GM12878 (cell line): ENCODE measurements at regions not wholly inside any gene's neighbourhood (a gene's known extent, or its start where the extent isn't known, plus 50 kb on each side); places are given as distances from the start of the nearest gene placed in this dataset.

Experiments
- ATAC-seq: fragments of 200-7000 bp; cut with Tn5 transposase; 3 replicates; pipeline ENCODE4 v1.9.1; 2020; ENCODE audit warnings: mild to moderate bottlenecking, moderate library complexity
- BruUV-seq: library from RNA; stranded (reverse); fragments of 400-500 nt; replicated peaks from 2 replicates; lab custom pipeline; 2021; lab: Mats Ljungman, UMichigan
- CTCF ChIA-PET: fragments of 300-600 bp; sonication (Branson Sonifier 250); formaldehyde crosslinking; extraction: SDS; loops from one replicate; lab custom pipeline; 2021; ENCODE audit warnings: inconsistent platforms; lab: Yijun Ruan, JAX
- POLR2A ChIA-PET: fragments of 350-600 bp; formaldehyde crosslinking; extraction: SDS; loops from one replicate; lab custom pipeline; 2021; ENCODE audit warnings: inconsistent platforms; lab: Charles Lee
- RAD21 ChIA-PET: fragments of 300-600 bp; sonication (Branson Sonifier 250); formaldehyde crosslinking; loops from one replicate; lab custom pipeline; 2023; ENCODE audit warnings: antibody characterized with exemption; ENCODE audit not compliant: unreplicated experiment; lab: Charles Lee
- SMC1A ChIA-PET: fragments of 300-600 bp; sonication (Branson Sonifier 250); formaldehyde crosslinking; loops from one replicate; lab custom pipeline; 2023; ENCODE audit not compliant: unreplicated experiment, uncharacterized antibody; lab: Charles Lee
- DNase-seq: peaks from one replicate; pipeline ENCODE4 v3.0.0-alpha.2; 2011; ENCODE audit warnings: low read depth, low spot score
- FAIRE-seq: peaks from 3 replicates; lab custom pipeline; 2011; peaks lifted over from hg19 to GRCh38; lab: Jason Lieb, UNC
- H2AFZ ChIP-seq: 2 replicates; pipeline ENCODE4 v1.6.0; 2011; ENCODE audit warnings: low read depth, low read length, control low read depth; ENCODE audit not compliant: control insufficient read depth
- H3K27ac ChIP-seq: 2 replicates; pipeline ENCODE4 v1.5.1; 2011; ENCODE audit warnings: control low read depth; ENCODE audit not compliant: control insufficient read depth, insufficient read depth
- H3K27me3 ChIP-seq, 2 experiments: replicated peaks in 1 of 2; 2 replicates each; pipeline versions ENCODE4 v1.6.0 to v1.6.1; 2011; ENCODE audit warnings: low read length in 1 of 2; ENCODE audit not compliant: control insufficient read depth in 2 of 2, insufficient read depth in 2 of 2
- H3K36me3 ChIP-seq, 2 experiments: 2 replicates each; pipeline ENCODE4 v1.5.1; 2011; ENCODE audit warnings: low read length in 1 of 2; ENCODE audit not compliant: control insufficient read depth in 2 of 2, insufficient read depth in 2 of 2
- H3K4me1 ChIP-seq: 2 replicates; pipeline ENCODE4 v1.6.1; 2011; ENCODE audit warnings: mild to moderate bottlenecking, low read length, moderate library complexity, mixed read lengths; ENCODE audit not compliant: control insufficient read depth, insufficient read depth
- H3K4me2 ChIP-seq: 2 replicates; pipeline ENCODE4 v1.6.0; 2011; ENCODE audit warnings: control low read depth; ENCODE audit not compliant: control insufficient read depth, insufficient read depth
- H3K4me3 ChIP-seq: fragments of 200-600 bp; sonication (generic); 2 replicates; pipeline ENCODE4 v1.5.1; 2016
- H3K79me2 ChIP-seq: 2 replicates; pipeline ENCODE4 v1.6.0; 2011; ENCODE audit warnings: low read length; ENCODE audit not compliant: control insufficient read depth, insufficient read depth
- H3K9ac ChIP-seq: 2 replicates; pipeline ENCODE4 v1.8.0; 2011; ENCODE audit warnings: low read length, control low read depth, mixed read lengths; ENCODE audit not compliant: control insufficient read depth, insufficient read depth
- H3K9me3 ChIP-seq: replicated peaks from 3 replicates; pipeline ENCODE4 v1.5.1; 2011; ENCODE audit warnings: mild to moderate bottlenecking, low read length; ENCODE audit not compliant: control insufficient read depth, insufficient read depth
- H4K20me1 ChIP-seq: 2 replicates; pipeline ENCODE4 v1.6.0; 2011; ENCODE audit not compliant: control insufficient read depth, insufficient read depth
- MEF2B ChIP-seq: fragments of 450-650 bp; IDR thresholded peaks from 2 replicates; pipeline ENCODE4 v1.6.1; 2018; ENCODE audit warnings: mild to moderate bottlenecking, moderate library complexity; ENCODE audit not compliant: partially characterized antibody, poor library complexity, severe bottlenecking
- MYB ChIP-seq: fragments of 150-350 bp; IDR thresholded peaks from 2 replicates; pipeline ENCODE4 v1.6.1; 2014; ENCODE audit warnings: mild to moderate bottlenecking, low read depth, low read length, borderline replicate concordance
- POLR2A ChIP-seq: IDR thresholded peaks from 2 replicates; pipeline ENCODE4 v1.6.1; 2011; ENCODE audit warnings: low read depth, mild to moderate bottlenecking, low read length
- SUZ12 ChIP-seq: fragments of 200-600 bp; sonication (generic); IDR thresholded peaks from one replicate; pipeline ENCODE4 v1.6.1; 2018; ENCODE audit warnings: antibody characterized with exemption, mild to moderate bottlenecking; ENCODE audit not compliant: unreplicated experiment
- WGBS: methylation state at CpG from one replicate; pipeline ENCODE4 v1.1.6; 2016; ENCODE audit warnings: low lambda C conversion rate; ENCODE audit not compliant: insufficient replicate concordance, insufficient coverage; ENCODE audit errors: missing lambda C conversion rate; 5-methylcytosine and 5-hydroxymethylcytosine counted together
- in situ Hi-C: fragments of 300-500 bp; cut with MboI; formaldehyde crosslinking; loops from 9 replicates; pipeline ENCODE4 v1.14.3; 2018; ENCODE audit warnings: mixed read lengths
- intact Hi-C: fragments of 100-400 bp; cut with micrococcal nuclease; formaldehyde crosslinking; loops from one replicate; pipeline ENCODE4 v1.14.2; 2022; ENCODE audit not compliant: unreplicated experiment
- TF ChIP-seq, protein P1 (sequence below): fragments of 450-650 bp; IDR thresholded peaks from 2 replicates; pipeline ENCODE4 v1.6.1; 2017; ENCODE audit warnings: mild to moderate bottlenecking, moderate library complexity
- TF ChIP-seq, protein P2 (sequence below): fragments of 450-650 bp; IDR thresholded peaks from 2 replicates; pipeline ENCODE4 v1.6.1; 2018; ENCODE audit warnings: borderline replicate concordance, mild to moderate bottlenecking; ENCODE audit not compliant: partially characterized antibody

DNA sequence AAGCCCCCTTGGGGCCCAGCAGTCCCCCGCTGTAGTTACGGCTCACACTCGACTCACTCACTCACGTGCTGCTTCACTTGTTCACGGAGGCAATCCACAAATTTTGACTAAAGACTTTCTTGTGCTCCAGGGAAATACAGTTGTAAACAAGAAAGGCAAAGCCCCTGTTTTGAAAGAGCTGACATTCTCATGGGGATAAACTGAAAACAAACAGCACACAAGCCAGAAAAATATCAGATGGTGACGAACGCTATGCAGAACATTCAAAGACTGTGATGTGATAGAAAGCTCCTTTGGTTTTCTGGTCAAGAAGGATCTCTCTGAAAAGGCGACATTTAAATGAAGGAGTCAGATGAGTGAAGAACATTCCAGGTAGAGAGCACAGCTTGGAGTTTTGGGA, 385.3 kb upstream of the SMIM21 start:
- no TSS peak for BruUV-seq

More for the DNA sequence above, 385.3 kb upstream of the SMIM21 start:
- no peaks in the 10 kb centered on the region for H3K9me3 ChIP-seq
- DNase-seq = no peak
- intact Hi-C loops (no loop called here), in situ Hi-C loops (no loop called here)
- H2AFZ ChIP-seq = no peak overlapping the region
- RAD21 ChIA-PET = no interaction called here
- no peak overlapping the region for H3K4me3 ChIP-seq
- no peak overlapping the region for H3K27ac ChIP-seq
- H3K4me1 ChIP-seq = no peaks in the 10 kb centered on the region
- no peaks in the 10 kb centered on the region for H4K20me1 ChIP-seq
- no peaks in the 10 kb centered on the region for H3K79me2 ChIP-seq
- no peak overlapping the region for H3K9ac ChIP-seq
- no peaks in the 10 kb centered on the region for H3K27me3 ChIP-seq
- TF ChIP-seq MYB (no peak), POLR2A (no peak), MEF2B (no peak), SUZ12 (no peak)
- TF ChIP-seq, protein P1, sequence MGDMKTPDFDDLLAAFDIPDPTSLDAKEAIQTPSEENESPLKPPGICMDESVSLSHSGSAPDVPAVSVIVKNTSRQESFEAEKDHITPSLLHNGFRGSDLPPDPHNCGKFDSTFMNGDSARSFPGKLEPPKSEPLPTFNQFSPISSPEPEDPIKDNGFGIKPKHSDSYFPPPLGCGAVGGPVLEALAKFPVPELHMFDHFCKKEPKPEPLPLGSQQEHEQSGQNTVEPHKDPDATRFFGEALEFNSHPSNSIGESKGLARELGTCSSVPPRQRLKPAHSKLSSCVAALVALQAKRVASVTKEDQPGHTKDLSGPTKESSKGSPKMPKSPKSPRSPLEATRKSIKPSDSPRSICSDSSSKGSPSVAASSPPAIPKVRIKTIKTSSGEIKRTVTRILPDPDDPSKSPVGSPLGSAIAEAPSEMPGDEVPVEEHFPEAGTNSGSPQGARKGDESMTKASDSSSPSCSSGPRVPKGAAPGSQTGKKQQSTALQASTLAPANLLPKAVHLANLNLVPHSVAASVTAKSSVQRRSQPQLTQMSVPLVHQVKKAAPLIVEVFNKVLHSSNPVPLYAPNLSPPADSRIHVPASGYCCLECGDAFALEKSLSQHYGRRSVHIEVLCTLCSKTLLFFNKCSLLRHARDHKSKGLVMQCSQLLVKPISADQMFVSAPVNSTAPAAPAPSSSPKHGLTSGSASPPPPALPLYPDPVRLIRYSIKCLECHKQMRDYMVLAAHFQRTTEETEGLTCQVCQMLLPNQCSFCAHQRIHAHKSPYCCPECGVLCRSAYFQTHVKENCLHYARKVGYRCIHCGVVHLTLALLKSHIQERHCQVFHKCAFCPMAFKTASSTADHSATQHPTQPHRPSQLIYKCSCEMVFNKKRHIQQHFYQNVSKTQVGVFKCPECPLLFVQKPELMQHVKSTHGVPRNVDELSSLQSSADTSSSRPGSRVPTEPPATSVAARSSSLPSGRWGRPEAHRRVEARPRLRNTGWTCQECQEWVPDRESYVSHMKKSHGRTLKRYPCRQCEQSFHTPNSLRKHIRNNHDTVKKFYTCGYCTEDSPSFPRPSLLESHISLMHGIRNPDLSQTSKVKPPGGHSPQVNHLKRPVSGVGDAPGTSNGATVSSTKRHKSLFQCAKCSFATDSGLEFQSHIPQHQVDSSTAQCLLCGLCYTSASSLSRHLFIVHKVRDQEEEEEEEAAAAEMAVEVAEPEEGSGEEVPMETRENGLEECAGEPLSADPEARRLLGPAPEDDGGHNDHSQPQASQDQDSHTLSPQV = no peak
- TF ChIP-seq, protein P2, sequence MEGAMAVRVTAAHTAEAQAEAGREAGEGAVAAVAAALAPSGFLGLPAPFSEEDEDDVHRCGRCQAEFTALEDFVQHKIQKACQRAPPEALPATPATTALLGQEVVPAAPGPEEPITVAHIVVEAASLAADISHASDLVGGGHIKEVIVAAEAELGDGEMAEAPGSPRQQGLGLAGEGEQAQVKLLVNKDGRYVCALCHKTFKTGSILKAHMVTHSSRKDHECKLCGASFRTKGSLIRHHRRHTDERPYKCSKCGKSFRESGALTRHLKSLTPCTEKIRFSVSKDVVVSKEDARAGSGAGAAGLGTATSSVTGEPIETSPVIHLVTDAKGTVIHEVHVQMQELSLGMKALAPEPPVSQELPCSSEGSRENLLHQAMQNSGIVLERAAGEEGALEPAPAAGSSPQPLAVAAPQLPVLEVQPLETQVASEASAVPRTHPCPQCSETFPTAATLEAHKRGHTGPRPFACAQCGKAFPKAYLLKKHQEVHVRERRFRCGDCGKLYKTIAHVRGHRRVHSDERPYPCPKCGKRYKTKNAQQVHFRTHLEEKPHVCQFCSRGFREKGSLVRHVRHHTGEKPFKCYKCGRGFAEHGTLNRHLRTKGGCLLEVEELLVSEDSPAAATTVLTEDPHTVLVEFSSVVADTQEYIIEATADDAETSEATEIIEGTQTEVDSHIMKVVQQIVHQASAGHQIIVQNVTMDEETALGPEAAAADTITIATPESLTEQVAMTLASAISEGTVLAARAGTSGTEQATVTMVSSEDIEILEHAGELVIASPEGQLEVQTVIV = no peak
- CTCF ChIA-PET = no interaction called here
- POLR2A ChIA-PET = no interaction called here
- 27% methylated on average over 7 of the region's 8 CpGs for WGBS
- no peaks in the 10 kb centered on the region for H3K36me3 ChIP-seq
- no peak overlapping the region for H3K4me2 ChIP-seq
- FAIRE-seq = no peak
- no peak for ATAC-seq
- SMC1A ChIA-PET = interaction anchor here (1.0 kb wide), 1 partner anchor 55 kb away, joined by 3 read pairs; no protein-coding TSS in a partner anchor
